Subcutaneous abdominal adipose tissue (tissue), 5 donors: ENCODE measurements at regions not wholly inside any gene's neighbourhood (a gene's known extent, or its start where the extent isn't known, plus 50 kb on each side); places are given as distances from the start of the nearest gene placed in this dataset.

Experiments
- H3K27ac ChIP-seq: one replicate; pipeline ENCODE4 v1.7.0; 2013; ENCODE audit warnings: low read depth, mild to moderate bottlenecking, inconsistent platforms, low read length, moderate library complexity
- H3K27me3 ChIP-seq, 5 donors: one replicate each; pipeline ENCODE4 v1.7.0; 2013; ENCODE audit warnings: low read length in 5 of 5, inconsistent platforms in 1 of 5; ENCODE audit not compliant: control insufficient read depth in 5 of 5, insufficient read depth in 4 of 5
- H3K36me3 ChIP-seq, 5 donors: one replicate each; pipeline ENCODE4 v1.7.0; 2013; ENCODE audit warnings: low read length in 5 of 5; ENCODE audit not compliant: control insufficient read depth in 5 of 5, insufficient read depth in 5 of 5
- H3K4me1 ChIP-seq, 5 donors: one replicate each; pipeline ENCODE4 v1.7.0; 2013; ENCODE audit warnings: low read length in 5 of 5, mild to moderate bottlenecking in 3 of 5, moderate library complexity in 1 of 5; ENCODE audit not compliant: control insufficient read depth in 5 of 5, insufficient read depth in 5 of 5
- H3K4me3 ChIP-seq, 5 donors: one replicate each; pipeline ENCODE4 v1.7.0; 2013; ENCODE audit warnings: low read length in 5 of 5, low read depth in 1 of 5
- H3K9ac ChIP-seq, 5 donors: one replicate each; pipeline ENCODE4 v1.7.0; 2013; ENCODE audit warnings: low read length in 5 of 5, mild to moderate bottlenecking in 4 of 5, moderate library complexity in 3 of 5
- H3K9me3 ChIP-seq, 5 donors: one replicate each; pipeline ENCODE4 v1.7.0; 2013; ENCODE audit warnings: low read length in 5 of 5; ENCODE audit not compliant: control insufficient read depth in 5 of 5
- donor health status: healthy.
- donor health status: healthy.
- donor health status: healthy.
- donor health status: healthy.
- donor health status: healthy.

DNA sequence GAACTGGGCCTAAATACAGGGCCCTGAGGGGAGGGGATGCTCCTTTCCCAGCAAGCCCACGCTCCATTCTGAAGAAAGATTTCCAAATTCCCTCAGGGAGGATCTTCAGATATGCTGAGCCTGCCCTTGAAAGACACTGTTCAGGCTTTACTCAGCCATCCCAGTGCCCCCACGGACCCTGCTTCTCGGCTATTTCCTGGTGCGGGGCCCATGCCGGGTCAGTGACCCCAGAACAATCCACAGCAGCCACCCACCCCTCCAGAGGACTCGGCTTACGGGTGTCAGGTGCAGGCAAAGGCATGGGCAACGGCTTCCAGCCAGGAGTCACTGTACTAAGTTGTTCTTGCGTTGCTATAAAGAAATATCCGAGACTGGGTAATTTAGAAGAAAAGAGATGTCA is 137.1 kb downstream of the OAT start:
- Histone ChIP-seq H3K4me1 (peaks cover 0 to 4% (median 0%) of the 10 kb centered on the region in 5 donors), H3K27me3 (peaks cover 0 to 8% (median 5%) of the 10 kb centered on the region in 5 donors), H3K27ac (no peak overlapping the region), H3K9ac (no peak overlapping the region), H3K4me3 (no peak overlapping the region), H3K36me3 (no peaks in the 10 kb centered on the region), H3K9me3 (peaks cover 0 to 15% (median 10%) of the 10 kb centered on the region in 5 donors)

DNA sequence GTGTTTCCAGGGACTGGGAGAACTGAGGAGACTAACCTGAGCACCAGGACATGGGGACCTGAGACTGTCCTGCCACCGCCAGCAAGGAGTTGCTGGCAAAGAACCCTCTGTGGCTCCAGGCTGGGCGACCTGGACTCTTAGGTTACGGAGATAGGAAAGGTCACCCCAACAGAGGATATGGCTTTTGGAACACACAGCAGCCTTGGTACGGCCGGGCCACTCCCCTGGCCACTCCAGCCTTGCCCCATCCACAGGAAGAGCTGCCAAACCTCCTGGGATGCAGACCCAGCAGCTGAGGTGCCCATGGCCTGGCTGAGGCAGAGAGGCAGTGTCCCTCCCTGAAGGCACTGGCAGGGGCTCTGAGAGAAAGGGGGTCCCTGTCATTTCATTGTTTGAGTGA is 137.8 kb downstream of the OAT start:
- Histone ChIP-seq H3K27ac (no peak overlapping the region), H3K9ac (no peak overlapping the region), H3K36me3 (no peaks in the 10 kb centered on the region), H3K27me3 (peaks cover 0 to 8% (median 5%) of the 10 kb centered on the region in 5 donors), H3K4me1 (no peaks in the 10 kb centered on the region), H3K9me3 (peaks cover 0 to 15% (median 10%) of the 10 kb centered on the region in 5 donors), H3K4me3 (no peak overlapping the region)

DNA sequence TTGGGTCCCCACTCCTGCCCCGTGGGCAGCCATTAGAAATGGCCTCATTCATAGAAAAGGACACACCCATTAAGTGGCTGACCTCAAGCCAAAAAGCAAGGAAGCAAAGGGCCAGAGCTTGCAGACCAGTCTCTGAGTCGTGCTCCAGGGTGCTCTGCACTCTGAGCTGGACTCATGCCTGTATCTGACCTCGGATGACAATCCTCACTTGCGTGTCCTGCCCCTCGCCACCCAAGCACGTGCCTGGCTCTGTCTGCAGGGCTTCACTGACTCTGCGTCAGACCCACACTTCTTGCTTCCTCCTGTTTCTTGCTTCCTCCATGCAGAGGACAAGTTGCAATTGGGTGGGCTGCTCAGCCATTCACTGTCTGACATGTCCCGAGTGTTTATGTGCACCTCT is 138.8 kb downstream of the OAT start:
- H3K36me3 ChIP-seq: no peaks in the 10 kb centered on the region
- peaks cover 0 to 18% (median 12%) of the 10 kb centered on the region in 5 donors for H3K9me3 ChIP-seq
- no peak overlapping the region for H3K4me3 ChIP-seq
- H3K4me1 ChIP-seq: no peaks in the 10 kb centered on the region
- no peak overlapping the region for H3K9ac ChIP-seq
- H3K27me3 ChIP-seq: peaks cover 0 to 8% (median 5%) of the 10 kb centered on the region in 5 donors
- no peak overlapping the region for H3K27ac ChIP-seq

DNA sequence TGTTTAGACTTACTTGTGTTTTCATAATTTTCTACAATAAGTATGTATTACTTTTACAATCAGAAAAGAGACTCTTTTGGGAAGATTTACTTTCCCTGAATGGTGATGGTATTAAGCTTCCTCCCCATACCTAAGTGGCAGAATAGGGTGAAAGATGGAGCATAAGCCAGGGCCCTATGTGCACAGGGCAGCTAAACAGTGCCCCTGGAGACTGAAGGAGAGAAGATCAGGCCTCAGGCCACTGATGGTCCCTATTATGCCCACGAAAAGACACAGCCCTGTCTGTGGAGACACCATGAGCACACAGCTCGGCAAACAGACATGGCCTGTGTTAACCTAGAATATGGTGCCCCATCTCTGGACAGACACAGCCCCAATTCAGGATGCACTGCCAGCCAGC is 139.4 kb downstream of the OAT start:
- H3K27me3 ChIP-seq: peaks cover 0 to 8% (median 5%) of the 10 kb centered on the region in 5 donors
- H3K27ac ChIP-seq: no peak overlapping the region
- peaks cover 0 to 21% (median 14%) of the 10 kb centered on the region in 5 donors for H3K9me3 ChIP-seq
- no peaks in the 10 kb centered on the region for H3K4me1 ChIP-seq
- H3K9ac ChIP-seq: no peak overlapping the region
- H3K4me3 ChIP-seq: no peak overlapping the region
- no peaks in the 10 kb centered on the region for H3K36me3 ChIP-seq

DNA sequence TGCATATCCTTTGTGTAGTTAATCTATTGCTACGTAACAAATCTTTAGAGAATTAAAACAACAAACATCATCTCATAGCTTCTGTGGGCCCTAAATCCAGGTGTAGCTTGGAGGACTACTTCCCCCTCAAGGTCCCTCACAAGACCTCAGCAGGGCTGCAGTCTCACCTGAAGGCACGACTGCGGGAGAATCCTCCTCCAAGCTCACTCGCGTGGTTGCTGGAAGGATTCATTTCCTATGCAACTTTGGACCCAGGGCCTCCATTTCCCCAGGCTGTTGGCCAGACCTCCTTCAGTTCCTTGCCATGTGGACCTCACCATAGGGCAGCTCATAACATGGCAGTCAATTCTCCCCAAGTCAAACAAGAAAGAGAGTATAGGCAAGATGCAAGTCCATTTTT is 140.4 kb downstream of the OAT start:
- Histone ChIP-seq H3K4me1 (no peaks in the 10 kb centered on the region), H3K9ac (no peak overlapping the region), H3K9me3 (peaks cover 6 to 27% (median 22%) of the 10 kb centered on the region in 5 donors), H3K4me3 (no peak overlapping the region), H3K36me3 (no peaks in the 10 kb centered on the region), H3K27ac (no peak overlapping the region), H3K27me3 (peaks cover 0 to 6% (median 5%) of the 10 kb centered on the region in 5 donors)

- no peak overlapping the region for H3K27ac ChIP-seq
- no peaks in the 10 kb centered on the region for H3K36me3 ChIP-seq
- H3K27me3 ChIP-seq: peaks cover 0 to 6% (median 3%) of the 10 kb centered on the region in 5 donors
- no peaks in the 10 kb centered on the region for H3K4me1 ChIP-seq
- no peak overlapping the region for H3K4me3 ChIP-seq
- no peak overlapping the region for H3K9ac ChIP-seq
- H3K9me3 ChIP-seq: peaks cover 17 to 33% (median 29%) of the 10 kb centered on the region in 5 donors
Measured at GRCh38 chr10:124273141-124273540, 145.6 kb downstream of the OAT start.

DNA sequence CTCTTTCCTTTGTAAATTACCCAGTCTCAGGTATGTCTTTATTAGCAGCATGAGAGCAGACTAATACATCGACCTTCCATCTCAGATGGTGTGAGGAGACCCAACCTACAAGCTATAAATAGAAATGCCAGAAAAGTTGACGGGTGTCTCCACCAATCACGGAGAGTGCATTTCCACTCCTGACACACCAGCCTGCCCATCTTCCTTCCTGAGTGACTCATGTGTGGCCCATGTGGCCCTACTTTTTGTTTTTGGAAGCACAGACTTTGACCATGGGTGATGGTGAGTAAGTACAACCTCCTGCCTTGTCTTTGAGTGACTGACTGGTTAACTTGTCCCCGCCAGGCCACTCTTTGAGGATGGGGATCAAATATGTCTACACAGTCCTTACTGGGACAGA is 147.0 kb downstream of the OAT start:
- Histone ChIP-seq H3K4me3 (peak overlapping the region in 1 of 5 donors; percentile 34), H3K36me3 (no peaks in the 10 kb centered on the region), H3K27me3 (peaks cover 0 to 6% (median 3%) of the 10 kb centered on the region in 5 donors), H3K9me3 (peaks cover 17 to 33% (median 28%) of the 10 kb centered on the region in 5 donors), H3K27ac (no peak overlapping the region), H3K4me1 (no peaks in the 10 kb centered on the region), H3K9ac (no peak overlapping the region)

GRCh38 chr10:124270530-124271327 is 148.0 kb downstream of the OAT start:
- Histone ChIP-seq H3K4me1 (no peaks in the 10 kb centered on the region), H3K27me3 (peaks cover 0 to 6% (median 3%) of the 10 kb centered on the region in 5 donors), H3K9me3 (peaks cover 17 to 33% (median 28%) of the 10 kb centered on the region in 5 donors), H3K4me3 (no peak overlapping the region), H3K9ac (no peak overlapping the region), H3K36me3 (no peaks in the 10 kb centered on the region), H3K27ac (no peak overlapping the region)

DNA sequence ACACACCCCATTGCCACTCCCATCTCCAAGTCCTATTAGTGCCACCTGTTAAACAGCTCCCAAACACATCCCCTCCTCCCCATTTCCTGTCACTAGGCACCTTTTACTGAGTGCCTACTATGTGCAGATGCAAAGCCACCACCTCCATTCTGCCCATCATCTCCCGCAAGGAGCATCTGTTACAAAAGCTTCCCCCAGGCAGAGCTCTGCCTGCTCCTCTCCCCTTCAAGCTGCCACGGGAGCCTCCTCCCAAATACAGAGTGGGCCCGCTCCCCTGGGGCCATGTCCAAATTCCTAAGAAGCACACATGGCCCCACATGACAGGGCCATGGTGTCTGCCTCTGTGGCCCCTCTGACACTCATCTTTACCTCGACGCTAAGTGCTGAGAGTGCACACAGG is 149.7 kb downstream of the OAT start:
- no peak overlapping the region for H3K9ac ChIP-seq
- H3K4me1 ChIP-seq: no peaks in the 10 kb centered on the region
- no peak overlapping the region for H3K4me3 ChIP-seq
- H3K36me3 ChIP-seq: no peaks in the 10 kb centered on the region
- no peak overlapping the region for H3K27ac ChIP-seq
- peaks cover 17 to 25% (median 23%) of the 10 kb centered on the region in 5 donors for H3K9me3 ChIP-seq
- H3K27me3 ChIP-seq: peaks cover 0 to 6% (median 3%) of the 10 kb centered on the region in 5 donors

DNA sequence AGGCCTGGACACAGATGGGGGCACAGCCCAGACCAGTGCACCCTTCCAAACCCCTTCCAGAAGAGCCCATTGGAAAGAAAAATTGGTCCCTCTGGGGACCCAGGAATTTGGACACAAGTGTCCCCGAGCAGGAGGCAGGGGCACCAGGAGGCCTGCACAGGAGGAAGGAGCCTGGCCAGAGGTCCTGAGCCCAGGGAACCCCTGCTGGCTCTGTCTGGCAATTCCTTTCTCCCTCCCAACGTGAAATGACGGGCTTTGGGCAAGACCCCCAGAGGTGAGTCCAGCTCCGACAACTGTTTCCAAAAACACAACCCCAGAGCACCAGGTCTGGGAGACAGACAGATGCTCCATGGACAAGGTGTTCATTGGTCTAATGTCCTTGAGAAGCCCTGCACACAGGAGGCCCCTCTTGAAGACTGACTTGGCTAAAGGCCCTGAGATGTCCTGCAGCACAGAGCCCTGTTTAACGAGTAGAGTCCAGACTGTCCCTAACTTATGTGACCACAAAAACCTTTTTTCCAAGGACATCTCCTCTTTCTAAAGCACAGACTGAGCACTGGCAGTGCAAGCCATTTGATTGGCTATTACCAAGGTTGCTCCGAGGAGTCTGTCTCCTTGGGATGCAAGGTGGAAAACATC is 150.7 kb downstream of the OAT start:
- H3K9me3 ChIP-seq: peaks cover 9 to 17% (median 14%) of the 10 kb centered on the region in 5 donors
- no peak overlapping the region for H3K27ac ChIP-seq
- no peaks in the 10 kb centered on the region for H3K4me1 ChIP-seq
- no peaks in the 10 kb centered on the region for H3K36me3 ChIP-seq
- no peak overlapping the region for H3K9ac ChIP-seq
- H3K4me3 ChIP-seq: no peak overlapping the region
- H3K27me3 ChIP-seq: peaks cover 0 to 6% (median 3%) of the 10 kb centered on the region in 5 donors
